Testis (tissue), 2 donors: ENCODE measurements at regions not wholly inside any gene's neighbourhood (a gene's known extent, or its start where the extent isn't known, plus 50 kb on each side); places are given as distances from the start of the nearest gene placed in this dataset.
"Not testable (repeated sequence)": the region's sequence is repeated elsewhere in the genome, so short reads cannot be mapped to it uniquely, and the experiment has no call there.

Source experiments
- DNase-seq: peaks from one replicate; pipeline ENCODE4 v3.0.0-alpha.2; 2019
- H3K27ac ChIP-seq, 2 donors: fragments of 200-600 bp; sonication (generic); one replicate each; pipeline ENCODE4 v1.5.1; 2019
- H3K27me3 ChIP-seq: fragments of 200-600 bp; sonication (generic); one replicate; pipeline ENCODE4 v1.5.1; 2019
- H3K36me3 ChIP-seq: fragments of 200-600 bp; sonication (generic); one replicate; pipeline ENCODE4 v1.5.1; 2017; ENCODE audit warnings: low read depth; ENCODE audit errors: missing control alignments
- H3K4me1 ChIP-seq: fragments of 200-600 bp; sonication (generic); one replicate; pipeline ENCODE4 v1.5.1; 2019
- H3K4me3 ChIP-seq, 2 donors: fragments of 200-600 bp; sonication (generic); one replicate each; pipeline ENCODE4 v1.5.1; 2017 to 2019
- H3K9me3 ChIP-seq: fragments of 200-600 bp; sonication (generic); one replicate; pipeline ENCODE4 v1.5.1; 2017
- POLR2A ChIP-seq: fragments of 450-650 bp; IDR thresholded peaks from one replicate; pipeline ENCODE4 v1.6.1; 2017; ENCODE audit warnings: antibody characterized with exemption, mild to moderate bottlenecking, moderate library complexity
- WGBS, 2 donors: methylation state at CpG; one replicate each; pipeline ENCODE4 v1.1.5; 2018; 5-methylcytosine and 5-hydroxymethylcytosine counted together
- intact Hi-C: fragments of 100-400 bp; cut with DNase I; formaldehyde crosslinking; loops from one replicate; pipeline ENCODE4 v1.15.1; 2023; ENCODE audit warnings: low total_unique reads
- TF ChIP-seq, protein P1 (sequence below), 3 experiments: fragments of 450-650 bp in 2 of 3; fragments of 200-600 bp in 1 of 3; sonication (generic) in 1 of 3; IDR thresholded peaks; one replicate each; pipeline ENCODE4 v1.5.1; 2016 to 2019; ENCODE audit warnings: antibody characterized with exemption in 3 of 3, mild to moderate bottlenecking in 2 of 3, moderate library complexity in 1 of 3

DNA sequence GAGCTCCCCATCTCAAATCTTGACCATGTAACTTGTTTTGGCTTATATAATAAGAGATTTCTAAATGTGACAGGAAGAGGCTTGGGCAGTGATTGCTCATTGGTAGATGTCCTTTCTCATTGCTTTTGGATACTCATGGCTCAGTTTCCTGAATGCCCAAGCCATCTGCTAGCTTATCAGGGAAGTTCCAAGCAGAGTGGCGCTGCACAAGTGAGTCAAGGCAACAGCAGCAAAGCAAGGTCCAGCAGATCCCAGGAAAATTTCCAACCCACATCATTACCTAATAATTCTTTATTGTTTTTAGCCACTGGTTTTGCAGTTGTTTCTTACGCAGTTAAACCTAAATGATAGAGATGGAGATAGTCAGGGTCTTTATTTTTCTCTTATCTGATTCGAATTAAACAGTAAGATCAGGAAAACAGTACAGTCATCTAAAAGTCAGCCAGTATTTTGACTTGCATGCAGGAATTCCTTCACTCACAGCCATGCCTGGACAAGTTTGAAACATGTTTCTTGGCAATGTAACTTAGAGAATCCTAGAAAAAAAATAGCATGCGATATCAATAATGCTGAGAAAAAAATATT, 349.7 kb upstream of the TMEFF2 start:
- intact Hi-C loops, result no loop called here
- H3K27me3 ChIP-seq, result no peaks in the 10 kb centered on the region
- no peaks in the 10 kb centered on the region for H3K36me3 ChIP-seq
- H3K9me3 ChIP-seq, result no peaks in the 10 kb centered on the region
- H3K27ac ChIP-seq, result no peak overlapping the region
- H3K4me1 ChIP-seq, result no peaks in the 10 kb centered on the region
- DNase-seq, result no peak
- no peak overlapping the region for H3K4me3 ChIP-seq
- WGBS, 2 donors, result 91 to 93% methylated on average over 4 of the region's 4 CpGs
- no peak for TF ChIP-seq POLR2A
- TF ChIP-seq, protein P1, sequence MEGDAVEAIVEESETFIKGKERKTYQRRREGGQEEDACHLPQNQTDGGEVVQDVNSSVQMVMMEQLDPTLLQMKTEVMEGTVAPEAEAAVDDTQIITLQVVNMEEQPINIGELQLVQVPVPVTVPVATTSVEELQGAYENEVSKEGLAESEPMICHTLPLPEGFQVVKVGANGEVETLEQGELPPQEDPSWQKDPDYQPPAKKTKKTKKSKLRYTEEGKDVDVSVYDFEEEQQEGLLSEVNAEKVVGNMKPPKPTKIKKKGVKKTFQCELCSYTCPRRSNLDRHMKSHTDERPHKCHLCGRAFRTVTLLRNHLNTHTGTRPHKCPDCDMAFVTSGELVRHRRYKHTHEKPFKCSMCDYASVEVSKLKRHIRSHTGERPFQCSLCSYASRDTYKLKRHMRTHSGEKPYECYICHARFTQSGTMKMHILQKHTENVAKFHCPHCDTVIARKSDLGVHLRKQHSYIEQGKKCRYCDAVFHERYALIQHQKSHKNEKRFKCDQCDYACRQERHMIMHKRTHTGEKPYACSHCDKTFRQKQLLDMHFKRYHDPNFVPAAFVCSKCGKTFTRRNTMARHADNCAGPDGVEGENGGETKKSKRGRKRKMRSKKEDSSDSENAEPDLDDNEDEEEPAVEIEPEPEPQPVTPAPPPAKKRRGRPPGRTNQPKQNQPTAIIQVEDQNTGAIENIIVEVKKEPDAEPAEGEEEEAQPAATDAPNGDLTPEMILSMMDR (IDR thresholded peaks at IDR 0.05), result no peak

DNA sequence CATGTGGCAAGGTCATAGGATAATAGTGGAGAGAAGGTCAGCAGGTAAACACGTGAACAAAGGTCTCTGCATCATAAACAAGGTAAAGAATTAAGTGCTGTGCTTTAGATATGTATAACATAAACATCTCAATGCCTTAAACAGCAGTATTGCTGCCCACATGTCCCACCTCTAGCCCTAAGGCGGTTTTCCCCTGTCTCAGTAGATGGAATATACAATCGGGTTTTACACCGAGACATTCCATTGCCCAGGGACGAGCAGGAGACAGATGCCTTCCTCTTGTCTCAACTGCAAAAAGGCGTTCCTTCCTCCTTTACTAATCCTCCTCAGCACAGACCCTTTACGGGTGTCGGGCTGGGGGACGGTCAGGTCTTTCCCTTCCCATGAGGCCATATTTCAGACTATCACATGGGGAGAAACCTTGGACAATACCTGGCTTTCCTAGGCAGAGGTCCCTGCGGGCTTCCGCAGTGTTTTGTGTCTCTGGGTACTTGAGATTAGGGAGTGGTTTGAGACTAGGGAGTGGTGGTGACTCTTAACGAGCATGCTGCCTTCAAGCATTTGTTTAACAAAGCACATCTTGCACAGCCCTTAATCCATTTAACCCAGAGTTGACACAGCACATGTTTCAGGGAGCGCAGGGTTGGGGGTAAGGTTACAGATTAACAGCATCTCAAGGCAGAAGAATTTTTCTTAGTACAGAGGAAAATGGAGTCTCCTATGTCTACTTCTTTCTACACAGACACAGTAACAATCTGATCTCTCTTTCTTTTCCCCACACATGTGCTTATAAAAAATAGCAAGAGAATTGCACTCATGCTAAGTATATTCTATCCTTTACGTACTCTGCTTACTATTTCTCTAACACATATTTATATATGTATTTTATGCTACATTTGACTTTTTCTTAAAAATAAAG, 347.7 kb upstream of the TMEFF2 start:
- intact Hi-C loops, H3K27ac ChIP-seq, H3K36me3 ChIP-seq, H3K27me3 ChIP-seq, H3K9me3 ChIP-seq, DNase-seq, H3K4me3 ChIP-seq, H3K4me1 ChIP-seq: not testable (repeated sequence)
- 68 to 70% methylated on average over 9 to 14 of the region's 14 CpGs for WGBS, 2 donors

DNA sequence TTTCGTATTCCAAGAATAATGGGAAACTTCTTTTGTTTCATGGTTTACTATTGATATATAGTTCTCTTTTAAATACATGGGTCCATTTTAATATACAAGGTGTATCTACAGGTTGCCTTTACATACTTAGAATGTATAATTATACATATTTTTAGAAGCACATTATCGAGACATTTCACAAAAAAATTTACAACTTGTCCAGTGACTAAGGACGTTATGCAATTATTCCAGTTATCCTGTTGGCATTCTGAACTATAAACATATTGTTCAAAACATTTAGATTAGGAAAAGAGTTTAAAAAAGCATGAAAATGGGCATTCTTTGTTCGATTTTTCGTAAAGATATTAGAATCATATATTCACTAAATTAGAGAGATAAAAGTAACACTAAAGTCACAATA, 344.6 kb upstream of the TMEFF2 start:
- DNase-seq, result no peak
- no peak for TF ChIP-seq POLR2A
- TF ChIP-seq, protein P1 (IDR thresholded peaks at IDR 0.05), result no peak
- Histone ChIP-seq H3K27ac (no peak overlapping the region), H3K36me3 (no peaks in the 10 kb centered on the region), H3K4me3 (no peak overlapping the region), H3K27me3 (no peaks in the 10 kb centered on the region), H3K4me1 (no peaks in the 10 kb centered on the region), H3K9me3 (no peaks in the 10 kb centered on the region)
- intact Hi-C loops, result no loop called here
- WGBS, 2 donors, result 83 to 86% methylated on average over 5 of the region's 5 CpGs

DNA sequence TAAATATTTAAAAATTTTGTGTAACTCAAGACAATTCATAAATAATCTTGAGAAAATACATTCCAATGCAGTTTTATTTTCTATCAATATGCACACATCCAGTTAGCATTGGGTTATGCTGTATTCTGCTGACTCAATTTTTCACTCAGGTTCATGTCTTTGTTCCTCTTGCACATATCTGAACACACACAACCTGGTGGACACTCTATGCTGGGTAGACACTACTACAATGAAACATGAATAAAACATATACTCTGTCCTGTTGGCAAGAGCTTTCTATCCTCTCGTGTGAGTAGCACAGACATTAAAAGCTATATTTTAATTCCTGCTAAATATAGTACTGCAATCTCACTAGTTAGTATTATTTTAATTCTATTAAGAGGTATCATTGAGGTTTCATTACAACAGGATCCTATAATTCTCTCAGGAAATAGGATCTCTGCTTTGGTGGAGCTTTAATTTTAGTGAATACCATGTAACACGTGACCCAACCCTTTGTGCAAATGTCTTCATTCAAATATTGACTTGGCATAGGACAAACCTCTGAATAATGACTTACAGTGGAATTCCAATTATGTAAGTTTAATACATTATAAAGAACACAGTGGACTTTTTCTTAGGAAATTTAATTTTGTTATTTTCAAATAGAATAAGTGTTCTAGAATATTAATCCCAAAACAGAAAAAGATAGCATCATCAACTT, 342.3 kb upstream of the TMEFF2 start:
- Histone ChIP-seq H3K36me3 (no peaks in the 10 kb centered on the region), H3K27ac (no peak overlapping the region), H3K4me1 (no peaks in the 10 kb centered on the region), H3K4me3 (no peak overlapping the region), H3K9me3 (no peaks in the 10 kb centered on the region), H3K27me3 (no peaks in the 10 kb centered on the region)
- intact Hi-C loops, result no loop called here
- DNase-seq, result no peak
- TF ChIP-seq POLR2A, result no peak
- TF ChIP-seq, protein P1 (IDR thresholded peaks at IDR 0.05), result no peak
- WGBS, 2 donors, result 28 to 43% methylated on average over 2 of the region's 2 CpGs
